Neural progenitor cell (in vitro differentiated cells): ENCODE measurements at regions not wholly inside any gene's neighbourhood (a gene's known extent, or its start where the extent isn't known, plus 50 kb on each side); places are given as distances from the start of the nearest gene placed in this dataset.

Source experiments
- DNase-seq: peaks from one replicate; pipeline ENCODE4 v3.0.0-alpha.2; 2016; ENCODE audit warnings: low spot score
- H2AFZ ChIP-seq: fragments of 200-600 bp; sonication (generic); replicated peaks from 2 replicates; pipeline ENCODE4 v1.6.1; 2016; ENCODE audit warnings: antibody characterized with exemption
- H3F3A ChIP-seq: fragments of 200-600 bp; sonication (generic); 2 replicates; pipeline ENCODE4 v1.6.1; 2016; ENCODE audit warnings: antibody characterized with exemption, low read depth
- H3K27ac ChIP-seq: fragments of 200-600 bp; sonication (generic); 2 replicates; pipeline ENCODE4 v1.5.1; 2016; ENCODE audit warnings: mild to moderate bottlenecking
- H3K27me3 ChIP-seq: fragments of 200-600 bp; sonication (generic); 2 replicates; pipeline ENCODE4 v1.6.1; 2016; ENCODE audit warnings: mild to moderate bottlenecking, moderate library complexity
- H3K36me3 ChIP-seq: fragments of 200-600 bp; sonication (generic); 2 replicates; pipeline ENCODE4 v1.5.1; 2016
- H3K4me1 ChIP-seq: fragments of 200-600 bp; sonication (generic); 2 replicates; pipeline ENCODE4 v1.6.1; 2016; ENCODE audit warnings: mixed run types
- H3K4me2 ChIP-seq: fragments of 200-600 bp; sonication (generic); 2 replicates; pipeline ENCODE4 v1.6.1; 2016
- H3K4me3 ChIP-seq: fragments of 200-600 bp; sonication (generic); 2 replicates; pipeline ENCODE4 v1.5.1; 2016
- H3K79me2 ChIP-seq: fragments of 200-600 bp; sonication (generic); 2 replicates; pipeline ENCODE4 v1.6.1; 2016; ENCODE audit warnings: low read depth
- H3K9ac ChIP-seq: fragments of 200-600 bp; sonication (generic); 2 replicates; pipeline ENCODE4 v1.6.1; 2016
- H3K9me3 ChIP-seq: fragments of 200-600 bp; sonication (generic); 2 replicates; pipeline ENCODE4 v1.5.1; 2016; ENCODE audit warnings: low read depth
- H4K20me1 ChIP-seq: fragments of 200-600 bp; sonication (generic); 2 replicates; pipeline ENCODE4 v1.6.1; 2016; ENCODE audit warnings: low read depth
- H3K27ac Mint-ChIP-seq: 3 replicates; pipeline ENCODE4 v1.8.0; 2021; ENCODE audit warnings: mixed read lengths
- H3K27me3 Mint-ChIP-seq: 2 replicates; pipeline ENCODE4 v1.8.0; 2022; ENCODE audit warnings: low read depth, mild to moderate bottlenecking, inconsistent platforms, moderate library complexity, mixed read lengths; ENCODE audit not compliant: insufficient read depth
- H3K36me3 Mint-ChIP-seq: 3 replicates; pipeline ENCODE4 v1.8.0; 2021; ENCODE audit warnings: mixed read lengths
- H3K4me1 Mint-ChIP-seq: 3 replicates; pipeline ENCODE4 v1.8.0; 2021; ENCODE audit warnings: mixed read lengths
- H3K4me3 Mint-ChIP-seq: 3 replicates; pipeline ENCODE4 v1.8.0; 2021; ENCODE audit warnings: mild to moderate bottlenecking, moderate library complexity, mixed read lengths
- H3K9me3 Mint-ChIP-seq: 3 replicates; pipeline ENCODE4 v1.8.0; 2020; ENCODE audit warnings: mixed read lengths
- CTCF ChIP-seq: fragments of 200-600 bp; sonication (generic); IDR thresholded peaks from 2 replicates; pipeline ENCODE4 v1.5.1; 2017; ENCODE audit warnings: antibody characterized with exemption, mild to moderate bottlenecking
- EZH2 ChIP-seq: fragments of 200-600 bp; sonication (generic); IDR thresholded peaks from 2 replicates; pipeline ENCODE4 v1.6.1; 2017; ENCODE audit warnings: antibody characterized with exemption, mild to moderate bottlenecking, moderate library complexity
- EZH2phosphoT487 ChIP-seq: fragments of 200-600 bp; sonication (generic); IDR thresholded peaks from 2 replicates; pipeline ENCODE4 v1.6.1; 2017; ENCODE audit warnings: antibody characterized with exemption

GRCh38 chr15:38036790-38037338 is 102.4 kb downstream of the TMCO5A start:
- Mint-ChIP-seq H3K36me3 (no peaks in the 10 kb centered on the region), H3K4me1 (no peaks in the 10 kb centered on the region), H3K4me3 (no peak overlapping the region), H3K27me3 (peaks cover 2% of the 10 kb centered on the region), H3K9me3 (no peaks in the 10 kb centered on the region), H3K27ac (no peak overlapping the region)
- Histone ChIP-seq H3K9ac (no peak overlapping the region), H3F3A (no peaks in the 10 kb centered on the region), H3K9me3 (no peaks in the 10 kb centered on the region), H3K36me3 (no peaks in the 10 kb centered on the region), H3K79me2 (no peaks in the 10 kb centered on the region), H3K27me3 (no peaks in the 10 kb centered on the region), H3K4me3 (no peak overlapping the region), H2AFZ (no peak overlapping the region), H3K4me1 (no peaks in the 10 kb centered on the region), H3K27ac (no peak overlapping the region), H4K20me1 (no peaks in the 10 kb centered on the region), H3K4me2 (no peak overlapping the region)
- TF ChIP-seq EZH2 (no peak), CTCF (no peak), EZH2phosphoT487 (no peak)
- DNase-seq: no peak

GRCh38 chr15:38038659-38039442 is 104.4 kb downstream of the TMCO5A start:
- Mint-ChIP-seq H3K27ac (no peak overlapping the region), H3K4me1 (peaks cover 8% of the 10 kb centered on the region), H3K36me3 (no peaks in the 10 kb centered on the region), H3K27me3 (peaks cover 2% of the 10 kb centered on the region), H3K9me3 (no peaks in the 10 kb centered on the region), H3K4me3 (no peak overlapping the region)
- no peaks in the 10 kb centered on the region for H3K27me3 ChIP-seq
- no peaks in the 10 kb centered on the region for H3K79me2 ChIP-seq
- no peak overlapping the region for H3K4me2 ChIP-seq
- H3K36me3 ChIP-seq: no peaks in the 10 kb centered on the region
- no peaks in the 10 kb centered on the region for H4K20me1 ChIP-seq
- H3K9ac ChIP-seq: no peak overlapping the region
- no peaks in the 10 kb centered on the region for H3F3A ChIP-seq
- H3K27ac ChIP-seq: no peak overlapping the region
- H3K9me3 ChIP-seq: no peaks in the 10 kb centered on the region
- H3K4me1 ChIP-seq: no peaks in the 10 kb centered on the region
- H3K4me3 ChIP-seq: no peak overlapping the region
- no peak overlapping the region for H2AFZ ChIP-seq
- TF ChIP-seq EZH2phosphoT487: no peak
- no peak for TF ChIP-seq EZH2
- TF ChIP-seq CTCF: no peak
- DNase-seq: no peak

- peaks cover 2% of the 10 kb centered on the region for H3K27me3 Mint-ChIP-seq
- H3K4me2 ChIP-seq: no peak overlapping the region
- H3K4me1 Mint-ChIP-seq: peaks cover 10% of the 10 kb centered on the region
- no peaks in the 10 kb centered on the region for H3K4me1 ChIP-seq
- no peaks in the 10 kb centered on the region for H3F3A ChIP-seq
- no peak overlapping the region for H3K27ac ChIP-seq
- peaks cover 6% of the 10 kb centered on the region for H3K9me3 Mint-ChIP-seq
- no peak overlapping the region for H3K4me3 ChIP-seq
- H3K79me2 ChIP-seq: no peaks in the 10 kb centered on the region
- no peaks in the 10 kb centered on the region for H3K9me3 ChIP-seq
- H3K27me3 ChIP-seq: no peaks in the 10 kb centered on the region
- no peak overlapping the region for H2AFZ ChIP-seq
- H3K36me3 Mint-ChIP-seq: no peaks in the 10 kb centered on the region
- no peak overlapping the region for H3K9ac ChIP-seq
- no peaks in the 10 kb centered on the region for H4K20me1 ChIP-seq
- DNase-seq: no peak
- H3K4me3 Mint-ChIP-seq: no peak overlapping the region
- no peak for TF ChIP-seq CTCF
- no peak for TF ChIP-seq EZH2phosphoT487
- TF ChIP-seq EZH2: no peak
- H3K27ac Mint-ChIP-seq: no peak overlapping the region
- H3K36me3 ChIP-seq: no peaks in the 10 kb centered on the region
Measured at GRCh38 chr15:38040615-38041014, 106.2 kb downstream of the TMCO5A start.
